CD14-positive monocyte (primary cell): ENCODE measurements at regions not wholly inside any gene's neighbourhood (a gene's known extent, or its start where the extent isn't known, plus 50 kb on each side); places are given as distances from the start of the nearest gene placed in this dataset.

ENCODE experiments used
- DNase-seq, 3 donors: peaks; one replicate each; pipeline ENCODE4 v3.0.0-alpha.2; 2011 to 2022
- H2AFZ ChIP-seq: 2 replicates; pipeline ENCODE4 v1.6.0; 2012; ENCODE audit warnings: mild to moderate bottlenecking, low read depth, low read length, inconsistent platforms; ENCODE audit not compliant: insufficient read depth, poor library complexity, severe bottlenecking
- H3K27ac ChIP-seq, 2 donors: 1 replicate in 1 of 2; 2 replicates in 1 of 2; pipeline ENCODE4 v1.5.1; 2012 to 2013; ENCODE audit warnings: low read length in 2 of 2, control low read depth in 1 of 2, inconsistent platforms in 1 of 2, low read depth in 1 of 2, mild to moderate bottlenecking in 1 of 2
- H3K27me3 ChIP-seq, 2 donors: one replicate each; pipeline versions ENCODE4 v1.6.0 to v1.6.1; 2011 to 2013; ENCODE audit warnings: low read length in 2 of 2; ENCODE audit not compliant: control insufficient read depth in 2 of 2, insufficient read depth in 2 of 2
- H3K36me3 ChIP-seq, 2 donors: replicated peaks in 1 of 2; 1 replicate in 1 of 2; 2 replicates in 1 of 2; pipeline versions ENCODE4 v1.5.1 to v1.6.1; 2012 to 2013; ENCODE audit warnings: low read length in 2 of 2, control low read depth in 1 of 2, inconsistent platforms in 1 of 2, mild to moderate bottlenecking in 1 of 2; ENCODE audit not compliant: insufficient read depth in 2 of 2, control insufficient read depth in 1 of 2
- H3K4me1 ChIP-seq, 2 donors: 1 replicate in 1 of 2; 2 replicates in 1 of 2; pipeline versions ENCODE4 v1.5.1 to v1.6.1; 2012 to 2013; ENCODE audit warnings: low read length in 2 of 2, control low read depth in 1 of 2, inconsistent platforms in 1 of 2, mild to moderate bottlenecking in 1 of 2, moderate library complexity in 1 of 2; ENCODE audit not compliant: insufficient read depth in 2 of 2, control insufficient read depth in 1 of 2
- H3K4me2 ChIP-seq: replicated peaks from 2 replicates; pipeline ENCODE3; 2012; ENCODE audit warnings: low read length, moderate library complexity, mild to moderate bottlenecking; ENCODE audit not compliant: poor library complexity, severe bottlenecking; ENCODE audit errors: extremely low read depth
- H3K4me3 ChIP-seq, 3 experiments: fragments of 200-600 bp in 1 of 3; sonication (generic) in 1 of 3; replicated peaks in 1 of 3; 1 replicate in 2 of 3; 2 replicates in 1 of 3; pipeline ENCODE4 v1.5.1; 2011 to 2013; ENCODE audit warnings: low read length in 3 of 3, mild to moderate bottlenecking in 3 of 3, control low read depth in 2 of 3, low read depth in 2 of 3, inconsistent platforms in 1 of 3, moderate library complexity in 1 of 3
- H3K79me2 ChIP-seq: 2 replicates; pipeline ENCODE4 v1.6.0; 2012; ENCODE audit warnings: mild to moderate bottlenecking, control low read depth, inconsistent platforms, low read length, moderate library complexity; ENCODE audit not compliant: insufficient read depth
- H3K9ac ChIP-seq: 2 replicates; pipeline ENCODE4 v1.6.0; 2017; ENCODE audit warnings: low read length, mild to moderate bottlenecking; ENCODE audit not compliant: insufficient read depth, poor library complexity, severe bottlenecking
- H3K9me3 ChIP-seq, 2 donors: replicated peaks in 1 of 2; 1 replicate in 1 of 2; 2 replicates in 1 of 2; pipeline versions ENCODE4 v1.5.1 to v1.6.1; 2012 to 2013; ENCODE audit warnings: low read length in 2 of 2, control low read depth in 1 of 2; ENCODE audit not compliant: control insufficient read depth in 1 of 2, insufficient read depth in 1 of 2
- H4K20me1 ChIP-seq: 2 replicates; pipeline ENCODE4 v1.6.0; 2012; ENCODE audit warnings: mild to moderate bottlenecking, low read length, control low read depth, moderate library complexity; ENCODE audit not compliant: insufficient read depth
- H3K27ac Mint-ChIP-seq, 7 donors: one replicate each; pipeline ENCODE4 v1.8.0; 2020; ENCODE audit warnings: mild to moderate bottlenecking in 7 of 7, mixed read lengths in 7 of 7, moderate library complexity in 6 of 7, inconsistent platforms in 2 of 7
- H3K27me3 Mint-ChIP-seq, 3 donors: one replicate each; pipeline ENCODE4 v1.8.0; 2021 to 2022; ENCODE audit warnings: low read depth in 3 of 3, mild to moderate bottlenecking in 3 of 3, mixed read lengths in 3 of 3, moderate library complexity in 3 of 3, inconsistent platforms in 1 of 3
- H3K36me3 Mint-ChIP-seq, 2 donors: one replicate each; pipeline ENCODE4 v1.8.0; 2020; ENCODE audit warnings: mixed read lengths in 2 of 2, inconsistent platforms in 1 of 2, mild to moderate bottlenecking in 1 of 2
- H3K4me1 Mint-ChIP-seq: one replicate; pipeline ENCODE4 v1.8.0; 2020; ENCODE audit warnings: mild to moderate bottlenecking, mixed read lengths
- H3K4me3 Mint-ChIP-seq, 2 donors: one replicate each; pipeline ENCODE4 v1.8.0; 2020; ENCODE audit warnings: mild to moderate bottlenecking in 2 of 2, mixed read lengths in 2 of 2, moderate library complexity in 1 of 2
- H3K9me3 Mint-ChIP-seq, 7 donors: one replicate each; pipeline ENCODE4 v1.8.0; 2020 to 2022; ENCODE audit warnings: mixed read lengths in 7 of 7, mild to moderate bottlenecking in 6 of 7, moderate library complexity in 6 of 7, inconsistent platforms in 2 of 7
- WGBS: methylation state at CpG from one replicate; pipeline ENCODE4 v1.1.5; 2013; ENCODE audit warnings: missing lambda C conversion rate; ENCODE audit not compliant: insufficient coverage; 5-methylcytosine and 5-hydroxymethylcytosine counted together
- intact Hi-C, 2 donors: fragments of 100-400 bp; cut with micrococcal nuclease; formaldehyde crosslinking; loops; one replicate each; pipeline versions ENCODE4 v1.15.0 to v1.15.1; 2023
- TF ChIP-seq, protein P1 (sequence below): fragments of 200-600 bp; IDR thresholded peaks from one replicate; pipeline ENCODE4 v1.8.0; 2022; ENCODE audit warnings: antibody characterized with exemption, mild to moderate bottlenecking

DNA sequence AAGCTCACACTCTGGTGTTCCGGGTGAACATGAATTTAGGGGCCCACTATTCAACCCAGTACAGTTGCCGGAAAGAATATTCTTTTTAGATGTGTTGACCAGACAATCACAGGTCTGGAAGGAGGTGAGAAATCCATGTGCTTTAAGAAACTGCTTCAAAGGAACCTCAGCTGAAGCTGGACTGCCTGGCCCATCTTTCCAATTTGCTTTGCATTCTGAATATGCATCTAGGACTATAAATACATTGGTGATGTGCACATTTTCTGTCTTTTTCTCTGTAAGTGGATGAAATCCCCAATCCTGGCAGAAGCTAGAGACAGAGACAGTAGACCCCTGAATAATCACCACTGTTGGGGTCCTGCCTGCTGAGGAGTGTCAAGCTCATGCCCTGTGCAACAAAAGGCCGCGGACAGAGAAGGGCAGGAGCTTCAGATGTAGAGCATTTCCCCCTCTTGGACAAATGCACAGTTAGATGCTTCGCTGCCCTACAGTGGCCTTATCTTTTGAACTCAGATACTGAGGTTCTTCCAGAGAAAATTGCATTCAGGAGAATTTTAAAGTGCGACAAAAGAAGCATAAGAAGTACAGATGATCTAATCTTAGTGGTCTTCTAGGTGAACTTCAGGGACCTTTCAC, 368.3 kb downstream of the SFMBT2 start:
- no peak overlapping the region for H3K4me3 Mint-ChIP-seq
- H3K36me3 Mint-ChIP-seq: peaks cover 0 to 3% of the 10 kb centered on the region in 2 donors
- H3K36me3 ChIP-seq: no peaks in the 10 kb centered on the region
- no peak overlapping the region for H3K4me3 ChIP-seq
- H3K4me1 Mint-ChIP-seq: peaks cover 57% of the 10 kb centered on the region
- TF ChIP-seq, protein P1, sequence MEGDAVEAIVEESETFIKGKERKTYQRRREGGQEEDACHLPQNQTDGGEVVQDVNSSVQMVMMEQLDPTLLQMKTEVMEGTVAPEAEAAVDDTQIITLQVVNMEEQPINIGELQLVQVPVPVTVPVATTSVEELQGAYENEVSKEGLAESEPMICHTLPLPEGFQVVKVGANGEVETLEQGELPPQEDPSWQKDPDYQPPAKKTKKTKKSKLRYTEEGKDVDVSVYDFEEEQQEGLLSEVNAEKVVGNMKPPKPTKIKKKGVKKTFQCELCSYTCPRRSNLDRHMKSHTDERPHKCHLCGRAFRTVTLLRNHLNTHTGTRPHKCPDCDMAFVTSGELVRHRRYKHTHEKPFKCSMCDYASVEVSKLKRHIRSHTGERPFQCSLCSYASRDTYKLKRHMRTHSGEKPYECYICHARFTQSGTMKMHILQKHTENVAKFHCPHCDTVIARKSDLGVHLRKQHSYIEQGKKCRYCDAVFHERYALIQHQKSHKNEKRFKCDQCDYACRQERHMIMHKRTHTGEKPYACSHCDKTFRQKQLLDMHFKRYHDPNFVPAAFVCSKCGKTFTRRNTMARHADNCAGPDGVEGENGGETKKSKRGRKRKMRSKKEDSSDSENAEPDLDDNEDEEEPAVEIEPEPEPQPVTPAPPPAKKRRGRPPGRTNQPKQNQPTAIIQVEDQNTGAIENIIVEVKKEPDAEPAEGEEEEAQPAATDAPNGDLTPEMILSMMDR: no peak
- H3K9me3 Mint-ChIP-seq: peaks cover 1 to 10% (median 4%) of the 10 kb centered on the region in 7 donors
- no peak overlapping the region for H2AFZ ChIP-seq
- H3K27me3 Mint-ChIP-seq: peaks cover 0 to 6% (median 1%) of the 10 kb centered on the region in 3 donors
- no peak overlapping the region for H3K27ac ChIP-seq
- no peaks in the 10 kb centered on the region for H3K27me3 ChIP-seq
- DNase-seq: no peak
- no peaks in the 10 kb centered on the region for H3K79me2 ChIP-seq
- peaks cover 0 to 3% of the 10 kb centered on the region in 2 donors for H3K9me3 ChIP-seq
- intact Hi-C loops: no loop called here
- H3K27ac Mint-ChIP-seq: peak overlapping the region in 1 of 7 donors; percentile 32
- no peak overlapping the region for H3K4me2 ChIP-seq
- H3K9ac ChIP-seq: no peak overlapping the region
- WGBS: 98% methylated on average over 4 of the region's 6 CpGs
- no peaks in the 10 kb centered on the region for H4K20me1 ChIP-seq
- H3K4me1 ChIP-seq: peaks cover 38 to 54% of the 10 kb centered on the region in 2 donors

DNA sequence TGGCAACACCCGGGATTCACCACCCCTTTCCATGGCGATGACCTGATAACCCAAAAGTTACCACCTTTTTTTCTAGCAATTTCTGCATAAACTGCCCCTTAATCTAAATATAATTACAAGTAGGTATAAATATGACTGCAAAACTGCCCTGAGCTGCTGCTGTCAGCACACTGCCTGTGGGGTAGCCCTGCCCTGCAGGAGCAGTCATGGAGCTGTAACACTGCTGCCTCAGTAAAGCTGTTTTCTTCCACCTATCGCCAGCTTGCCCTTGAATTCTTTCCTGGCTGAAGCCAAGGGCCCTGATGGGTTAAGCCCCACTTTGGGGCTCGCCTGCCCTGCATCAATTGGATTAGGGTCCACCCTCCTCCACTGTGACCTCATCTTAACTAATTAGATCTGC, 368.8 kb downstream of the SFMBT2 start:
- H3K4me1 ChIP-seq: peaks cover 37 to 56% of the 10 kb centered on the region in 2 donors
- Mint-ChIP-seq H3K36me3 (peaks cover 0 to 2% of the 10 kb centered on the region in 2 donors), H3K4me1 (peaks cover 59% of the 10 kb centered on the region), H3K9me3 (peaks cover 0 to 5% (median 1%) of the 10 kb centered on the region in 7 donors), H3K4me3 (no peak overlapping the region), H3K27ac (no peak overlapping the region), H3K27me3 (peaks cover 0 to 6% (median 1%) of the 10 kb centered on the region in 3 donors)
- H3K27me3 ChIP-seq: no peaks in the 10 kb centered on the region
- no peaks in the 10 kb centered on the region for H3K36me3 ChIP-seq
- no peak overlapping the region for H3K4me2 ChIP-seq
- H4K20me1 ChIP-seq: no peaks in the 10 kb centered on the region
- H3K4me3 ChIP-seq: no peak overlapping the region
- H2AFZ ChIP-seq: no peak overlapping the region
- intact Hi-C loops: no loop called here
- no peaks in the 10 kb centered on the region for H3K9me3 ChIP-seq
- no CpG with 5 or more reads among the region's 4 CpGs for WGBS
- DNase-seq: no peak
- H3K79me2 ChIP-seq: no peaks in the 10 kb centered on the region
- TF ChIP-seq, protein P1: no peak
- H3K9ac ChIP-seq: no peak overlapping the region
- H3K27ac ChIP-seq: no peak overlapping the region
